Lower leg skin (tissue), 3 donors: ENCODE measurements at regions not wholly inside any gene's neighbourhood (a gene's known extent, or its start where the extent isn't known, plus 50 kb on each side); places are given as distances from the start of the nearest gene placed in this dataset.

Source experiments
- CTCF ChIP-seq, 3 donors: fragments of 450-650 bp; IDR thresholded peaks; one replicate each; pipeline ENCODE4 v1.5.1; 2016; ENCODE audit warnings: antibody characterized with exemption in 3 of 3, mild to moderate bottlenecking in 3 of 3, moderate library complexity in 2 of 3
- POLR2A ChIP-seq, 2 donors: fragments of 450-650 bp; IDR thresholded peaks; one replicate each; pipeline ENCODE4 v1.6.1; 2016 to 2017; ENCODE audit warnings: antibody characterized with exemption in 2 of 2, mild to moderate bottlenecking in 1 of 2, moderate library complexity in 1 of 2

DNA sequence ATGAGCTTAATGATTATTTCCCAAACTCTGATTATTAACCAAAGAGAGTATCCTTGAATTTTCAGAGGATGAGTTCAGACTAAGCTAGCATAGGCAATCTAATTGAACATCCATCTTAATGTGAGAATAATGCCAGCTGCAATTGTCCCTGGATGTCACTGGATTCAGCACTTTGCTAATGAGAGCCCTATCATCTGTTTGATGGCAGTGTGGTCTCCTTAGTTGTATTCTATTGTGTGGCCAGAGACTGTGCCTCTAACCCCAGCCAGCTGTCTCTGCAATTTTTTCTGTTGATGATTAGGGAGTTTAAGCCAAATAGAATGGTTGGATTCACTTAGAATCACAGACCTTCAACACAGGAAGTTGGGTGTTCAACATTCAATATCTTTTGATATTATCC is 1249.5 kb downstream of the FAM181B start:
- no peak for TF ChIP-seq CTCF (IDR thresholded peaks at IDR 0.05)
- TF ChIP-seq POLR2A (IDR thresholded peaks at IDR 0.05) = no peak
